ENCODE measurements at regions not wholly inside any gene's neighbourhood (a gene's known extent, or its start where the extent isn't known, plus 50 kb on each side); places are given as distances from the start of the nearest gene placed in this dataset.

- TF ChIP-seq CTCF (IDR thresholded peaks at IDR 0.05; ENCODE audit: borderline replicate concordance, extremely low read depth, low read length, poor library complexity, severe bottlenecking): no peak
- no peak for TF ChIP-seq EZH2 (IDR thresholded peaks at IDR 0.05; ENCODE audit: borderline replicate concordance, low read depth, low read length, severe bottlenecking)
Observed at GRCh38 chr12:74980510-74980909, 229.1 kb downstream of the KCNC2 start.

All from DND-41 (cell line).